ENCODE measurements at regions not wholly inside any gene's neighbourhood (a gene's known extent, or its start where the extent isn't known, plus 50 kb on each side); places are given as distances from the start of the nearest gene placed in this dataset.

GRCh38 chr7:135856356-135857144 is 107.9 kb upstream of the FAM180A start:
- TF ChIP-seq CTCF (conservative IDR thresholded peaks at IDR 0.05), result no peak

GRCh38 chr7:135855846-135856245 is 107.2 kb upstream of the FAM180A start:
- Mint-ChIP-seq H3K9me3 (peaks cover 2% of the 10 kb centered on the region), H3K4me3 (no peak overlapping the region), H3K4me1 (no peaks in the 10 kb centered on the region), H3K27me3 (ENCODE audit: low read depth) (no peaks in the 10 kb centered on the region), H3K36me3 (ENCODE audit: low read depth) (peaks cover 2% of the 10 kb centered on the region), H3K27ac (ENCODE audit: unreplicated experiment) (no peak overlapping the region)
- no peak for TF ChIP-seq CTCF (conservative IDR thresholded peaks at IDR 0.05)
- no peak for DNase-seq (ENCODE audit: low read depth, low spot score)

More at GRCh38 chr7:135856356-135857144, 107.9 kb upstream of the FAM180A start:
- DNase-seq (ENCODE audit: low read depth, low spot score), result no peak
- Mint-ChIP-seq H3K27me3 (ENCODE audit: low read depth) (no peaks in the 10 kb centered on the region), H3K4me1 (no peaks in the 10 kb centered on the region), H3K4me3 (no peak overlapping the region), H3K9me3 (peaks cover 2% of the 10 kb centered on the region), H3K36me3 (ENCODE audit: low read depth) (peaks cover 2% of the 10 kb centered on the region), H3K27ac (ENCODE audit: unreplicated experiment) (no peak overlapping the region)

GRCh38 chr7:135853499-135853898 is 104.9 kb upstream of the FAM180A start:
- no peak for DNase-seq (ENCODE audit: low read depth, low spot score)
- Mint-ChIP-seq H3K27me3 (ENCODE audit: low read depth) (no peaks in the 10 kb centered on the region), H3K4me1 (no peaks in the 10 kb centered on the region), H3K27ac (ENCODE audit: unreplicated experiment) (no peak overlapping the region), H3K4me3 (no peak overlapping the region), H3K9me3 (no peaks in the 10 kb centered on the region), H3K36me3 (ENCODE audit: low read depth) (peaks cover 2% of the 10 kb centered on the region)
- TF ChIP-seq CTCF (conservative IDR thresholded peaks at IDR 0.05), result no peak

GRCh38 chr7:135853008-135853407 is 104.4 kb upstream of the FAM180A start:
- Mint-ChIP-seq H3K4me1 (no peaks in the 10 kb centered on the region), H3K36me3 (ENCODE audit: low read depth) (peaks cover 2% of the 10 kb centered on the region), H3K4me3 (no peak overlapping the region), H3K27me3 (ENCODE audit: low read depth) (no peaks in the 10 kb centered on the region), H3K27ac (ENCODE audit: unreplicated experiment) (no peak overlapping the region), H3K9me3 (no peaks in the 10 kb centered on the region)
- no peak for DNase-seq (ENCODE audit: low read depth, low spot score)
- no peak for TF ChIP-seq CTCF (conservative IDR thresholded peaks at IDR 0.05)

- no peak for TF ChIP-seq CTCF (conservative IDR thresholded peaks at IDR 0.05)
- Mint-ChIP-seq H3K4me3 (no peak overlapping the region), H3K9me3 (peaks cover 2% of the 10 kb centered on the region), H3K27me3 (ENCODE audit: low read depth) (no peaks in the 10 kb centered on the region), H3K36me3 (ENCODE audit: low read depth) (no peaks in the 10 kb centered on the region), H3K4me1 (no peaks in the 10 kb centered on the region), H3K27ac (ENCODE audit: unreplicated experiment) (peak overlapping the region; percentile 58)
- DNase-seq (ENCODE audit: low read depth, low spot score), result no peak
Measured at GRCh38 chr7:135847242-135847641, 98.6 kb upstream of the FAM180A start.
